ENCODE measurements at regions not wholly inside any gene's neighbourhood (a gene's known extent, or its start where the extent isn't known, plus 50 kb on each side); places are given as distances from the start of the nearest gene placed in this dataset.

GRCh38 chr12:77388445-77389265 lies 323.3 kb upstream of the E2F7 start:
- TF ChIP-seq POLR2A (IDR thresholded peaks at IDR 0.05) = no peak
- TF ChIP-seq, protein P1, sequence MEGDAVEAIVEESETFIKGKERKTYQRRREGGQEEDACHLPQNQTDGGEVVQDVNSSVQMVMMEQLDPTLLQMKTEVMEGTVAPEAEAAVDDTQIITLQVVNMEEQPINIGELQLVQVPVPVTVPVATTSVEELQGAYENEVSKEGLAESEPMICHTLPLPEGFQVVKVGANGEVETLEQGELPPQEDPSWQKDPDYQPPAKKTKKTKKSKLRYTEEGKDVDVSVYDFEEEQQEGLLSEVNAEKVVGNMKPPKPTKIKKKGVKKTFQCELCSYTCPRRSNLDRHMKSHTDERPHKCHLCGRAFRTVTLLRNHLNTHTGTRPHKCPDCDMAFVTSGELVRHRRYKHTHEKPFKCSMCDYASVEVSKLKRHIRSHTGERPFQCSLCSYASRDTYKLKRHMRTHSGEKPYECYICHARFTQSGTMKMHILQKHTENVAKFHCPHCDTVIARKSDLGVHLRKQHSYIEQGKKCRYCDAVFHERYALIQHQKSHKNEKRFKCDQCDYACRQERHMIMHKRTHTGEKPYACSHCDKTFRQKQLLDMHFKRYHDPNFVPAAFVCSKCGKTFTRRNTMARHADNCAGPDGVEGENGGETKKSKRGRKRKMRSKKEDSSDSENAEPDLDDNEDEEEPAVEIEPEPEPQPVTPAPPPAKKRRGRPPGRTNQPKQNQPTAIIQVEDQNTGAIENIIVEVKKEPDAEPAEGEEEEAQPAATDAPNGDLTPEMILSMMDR (IDR thresholded peaks at IDR 0.05) = no peak

Measured in adrenal gland (tissue), 5 donors.